HG03457 (cell line): ENCODE measurements at regions not wholly inside any gene's neighbourhood (a gene's known extent, or its start where the extent isn't known, plus 50 kb on each side); places are given as distances from the start of the nearest gene placed in this dataset.

Experiments used
- ATAC-seq: cut with Tn5 transposase; IDR thresholded peaks from one replicate; pipeline ENCODE4 v1.9.1; 2021; ENCODE audit warnings: moderate number of reproducible peaks; ENCODE audit not compliant: unreplicated experiment

DNA sequence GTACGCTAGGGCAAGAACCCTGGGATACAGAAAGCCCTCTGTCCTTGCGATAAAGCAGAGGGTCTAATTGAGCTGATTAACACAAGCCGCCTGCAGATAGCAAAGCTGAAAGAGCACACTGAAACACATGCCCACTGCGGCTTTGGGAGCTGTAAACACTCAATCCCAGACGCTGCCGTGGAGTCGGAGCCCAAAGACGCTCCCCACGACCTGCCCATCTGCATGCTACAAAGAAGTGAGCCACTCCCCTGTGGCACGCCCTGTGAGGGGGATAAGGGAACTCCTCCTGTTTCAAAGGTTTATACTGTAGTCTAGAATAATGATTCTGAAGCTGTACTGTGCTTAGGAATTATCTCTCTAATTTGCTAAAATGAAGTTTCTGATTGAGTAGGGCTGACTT lies 985.6 kb upstream of the GHITM start:
- ATAC-seq, result no peak

DNA sequence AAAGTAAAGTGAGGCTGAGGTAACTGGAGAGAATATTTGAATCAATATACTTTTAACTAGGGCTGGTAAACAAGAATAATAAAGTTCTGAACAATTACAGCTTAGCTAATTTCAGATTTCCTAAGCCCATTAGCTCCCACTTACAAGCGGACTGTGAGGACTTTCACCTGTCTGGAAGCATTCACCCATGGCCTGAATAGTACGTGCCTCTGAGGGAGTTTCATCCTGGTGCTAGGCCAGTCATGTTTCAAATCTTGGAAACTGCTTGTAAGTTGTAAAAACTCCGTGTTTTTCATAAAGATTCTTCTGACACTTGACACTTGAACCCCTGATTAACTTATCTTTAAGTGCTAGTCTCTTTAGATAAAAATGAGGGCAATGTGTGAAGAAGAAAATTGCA lies 975.2 kb upstream of the GHITM start:
- ATAC-seq, result no peak

DNA sequence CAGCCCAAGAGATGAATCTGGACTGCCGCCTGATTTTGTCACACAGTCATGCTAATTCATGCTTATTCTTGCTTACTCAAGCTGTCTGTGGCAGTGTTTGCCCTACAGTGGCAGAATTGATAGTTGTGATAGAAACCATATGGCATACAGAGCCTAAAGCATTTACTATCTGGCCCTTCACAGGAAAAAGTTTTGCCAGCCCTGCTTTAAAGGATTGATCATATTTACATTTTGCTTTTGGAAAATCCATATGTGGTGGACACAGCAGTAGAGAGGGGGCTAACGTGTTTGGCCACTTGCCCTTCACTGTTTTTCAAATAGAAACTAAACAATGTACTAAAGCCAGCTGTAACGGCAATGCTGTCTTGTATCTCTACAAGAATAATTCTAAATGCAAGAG lies 974.0 kb upstream of the GHITM start:
- ATAC-seq, result no peak

DNA sequence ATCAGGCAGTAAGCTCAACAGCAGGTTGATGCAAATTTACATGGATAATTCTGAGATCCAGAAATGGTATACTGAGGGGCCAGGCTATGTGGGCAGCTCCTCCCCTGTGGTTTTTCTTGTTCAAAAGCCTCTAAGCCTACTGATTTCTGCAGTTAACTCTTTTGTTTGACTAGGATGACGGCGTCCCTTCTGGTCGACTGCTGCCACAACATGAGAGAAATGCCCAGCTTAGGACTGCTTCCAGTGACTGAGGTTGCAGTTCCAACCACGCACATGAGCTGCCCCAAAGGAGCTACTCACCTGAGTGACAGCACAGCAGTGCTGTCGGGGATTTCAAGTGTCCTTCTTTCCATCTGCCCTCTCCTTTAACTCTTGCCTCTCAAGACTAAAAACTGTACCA lies 973.0 kb upstream of the GHITM start:
- ATAC-seq, result no peak

DNA sequence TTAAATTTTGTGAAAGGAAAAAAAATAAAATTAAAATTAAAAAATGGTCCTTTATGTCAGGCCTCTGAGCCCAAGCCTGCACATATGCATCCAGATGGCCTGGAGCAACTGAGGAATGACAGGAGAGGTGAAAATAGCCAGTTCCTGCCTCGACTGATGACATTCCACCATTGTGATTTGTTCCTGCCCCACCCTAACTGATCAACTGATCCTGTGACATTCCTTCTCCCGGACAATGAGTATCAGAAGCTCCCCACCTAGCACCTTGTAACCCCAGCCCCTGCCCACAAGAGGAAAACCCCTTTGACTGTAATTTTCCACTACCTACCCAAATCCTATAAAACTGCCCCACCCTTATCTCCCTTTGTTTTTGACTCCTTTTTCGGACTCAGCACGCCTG lies 972.2 kb upstream of the GHITM start:
- no peak for ATAC-seq

DNA sequence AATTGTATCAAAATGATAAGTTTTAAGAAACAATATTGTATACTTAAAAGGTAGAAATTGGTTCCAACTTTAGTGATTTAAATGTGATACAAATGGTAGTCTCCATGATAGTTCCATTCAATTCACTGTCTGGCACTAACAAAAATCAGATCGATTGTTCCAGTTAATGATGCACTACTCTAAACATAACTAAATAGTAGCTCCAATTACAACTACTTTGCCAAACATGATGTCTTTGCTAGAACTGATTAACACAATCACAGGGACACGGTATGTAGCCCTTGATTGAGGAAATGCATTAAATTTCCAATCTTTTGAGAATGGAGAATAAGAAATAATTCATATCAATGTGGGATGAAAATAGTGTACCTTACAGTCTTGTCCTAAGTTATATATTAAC lies 962.4 kb upstream of the GHITM start:
- no peak for ATAC-seq

DNA sequence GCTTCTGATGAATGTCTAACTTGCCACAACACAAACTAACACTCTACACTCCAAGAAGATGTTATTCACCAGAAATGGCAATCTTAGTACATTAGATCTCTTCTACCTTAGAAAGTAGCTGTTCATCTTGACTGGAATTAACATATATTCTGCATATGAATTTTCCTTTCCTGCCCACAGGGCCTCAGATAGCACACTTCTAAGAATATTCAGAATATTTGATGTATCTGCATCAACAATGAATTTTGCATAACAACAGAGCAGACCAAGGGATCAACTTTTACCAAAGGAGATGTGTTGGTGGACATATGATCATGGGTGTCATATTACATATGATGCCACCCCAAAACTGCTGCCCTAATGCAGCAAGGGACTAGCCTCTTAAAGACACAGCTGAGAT lies 960.8 kb upstream of the GHITM start:
- ATAC-seq, result no peak

DNA sequence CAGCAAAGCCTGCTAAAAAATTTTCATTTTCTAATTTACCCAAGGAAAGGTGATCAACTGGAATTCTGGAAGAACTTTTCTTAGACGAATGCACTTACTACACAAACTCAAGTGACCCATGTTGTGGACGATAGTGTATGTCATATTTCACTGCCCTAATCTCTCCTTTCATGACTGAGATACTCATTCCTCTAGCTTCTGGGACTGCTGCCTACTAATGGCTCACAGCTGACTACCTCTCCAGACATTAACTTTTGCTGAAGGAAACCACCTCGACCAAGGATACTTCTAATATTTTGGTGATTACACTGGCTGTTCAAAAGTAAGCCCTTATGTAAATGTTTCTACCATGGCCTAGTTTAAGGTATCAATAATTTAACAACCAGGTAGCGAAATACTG lies 959.9 kb upstream of the GHITM start:
- no peak for ATAC-seq

DNA sequence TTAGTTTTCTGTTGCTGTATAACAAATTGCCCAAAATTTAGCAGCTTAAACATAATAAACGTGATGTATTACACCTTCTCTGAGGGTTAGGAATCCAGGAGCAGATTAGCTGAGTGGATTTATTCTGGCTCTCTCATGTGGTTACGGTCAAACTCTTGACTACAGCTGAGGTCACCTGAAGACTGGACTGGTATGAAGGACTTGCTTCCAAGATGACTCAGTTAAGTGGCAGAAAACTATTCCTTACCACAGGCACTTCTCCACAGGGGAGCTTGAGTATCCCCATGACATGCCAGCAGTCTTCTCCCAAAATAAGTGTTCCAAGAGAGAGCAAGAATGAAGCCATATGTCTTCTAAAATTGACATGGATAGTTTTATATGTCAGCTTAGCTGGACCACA lies 957.2 kb upstream of the GHITM start:
- no peak for ATAC-seq

DNA sequence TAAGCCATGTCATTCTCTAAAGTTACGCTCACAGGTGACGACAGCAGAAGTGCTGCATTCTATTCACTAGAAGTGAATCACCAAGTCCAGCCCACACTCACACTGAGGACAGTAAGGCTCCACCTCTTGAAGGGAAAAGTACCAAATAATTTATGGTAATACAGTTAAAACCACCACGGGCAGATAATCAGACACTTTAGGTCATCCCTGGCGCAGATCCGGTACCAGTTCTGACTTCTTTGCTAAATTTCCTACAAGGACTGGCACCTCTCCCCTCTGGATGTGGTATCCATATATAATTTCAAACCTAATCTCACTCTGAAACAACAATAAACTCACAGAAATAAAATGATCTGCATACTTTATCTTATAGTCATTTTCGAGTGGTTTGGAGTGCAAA lies 954.7 kb upstream of the GHITM start:
- no peak for ATAC-seq

DNA sequence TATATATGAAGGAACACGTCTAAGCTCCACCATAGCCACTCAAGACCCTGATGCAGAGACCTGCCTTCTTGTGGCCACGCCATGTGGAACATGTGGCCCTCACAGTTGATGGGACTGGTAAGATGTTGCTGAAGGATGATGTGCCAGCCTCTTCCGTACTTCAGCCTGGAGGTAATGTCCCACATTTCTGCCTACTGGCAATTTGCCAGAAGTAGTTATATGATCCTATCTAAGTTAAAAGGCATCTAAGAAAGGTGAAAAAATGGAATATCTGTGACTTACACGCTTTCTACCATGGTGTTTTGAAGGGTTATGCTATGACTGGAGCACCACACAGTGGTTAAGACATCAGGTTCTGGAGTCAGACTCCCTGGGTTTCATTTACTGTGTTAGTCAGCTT lies 948.7 kb upstream of the GHITM start:
- no peak for ATAC-seq

DNA sequence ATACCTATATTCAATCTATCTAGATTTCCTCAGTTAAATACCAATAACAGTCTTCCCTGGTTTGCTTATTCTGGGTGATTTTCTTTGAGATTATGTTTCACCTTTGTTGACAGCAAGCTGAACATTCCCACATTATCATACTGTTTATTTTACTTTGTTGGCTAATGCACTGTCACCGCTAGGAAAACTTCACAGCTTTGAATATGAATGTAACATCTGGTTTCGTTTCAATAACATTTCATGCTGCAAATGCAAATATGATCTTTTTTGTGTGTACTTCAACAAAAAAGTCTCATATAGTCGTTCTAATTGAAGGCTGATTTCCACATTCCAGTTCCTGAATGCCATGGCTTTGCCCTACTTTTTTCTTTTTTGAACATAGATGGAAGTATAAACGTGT lies 946.3 kb upstream of the GHITM start:
- ATAC-seq, result no peak

DNA sequence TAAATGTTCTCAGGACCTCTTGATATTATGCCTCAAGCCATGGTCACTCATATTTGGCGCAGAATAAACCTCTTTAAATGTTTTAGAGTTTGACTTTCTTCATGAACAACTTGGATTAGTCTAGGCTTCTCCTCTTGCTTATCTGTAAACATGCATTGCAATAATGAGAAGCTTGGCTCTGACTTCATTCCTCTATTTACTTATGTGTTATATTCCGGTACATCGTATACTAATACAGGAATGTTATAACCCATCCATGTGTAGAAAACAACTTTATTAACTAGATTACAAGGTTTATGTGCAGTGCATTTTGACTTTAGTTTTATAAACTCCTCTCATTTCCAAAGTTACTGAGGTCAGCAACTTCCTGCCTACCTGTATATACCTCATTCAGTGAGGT lies 944.3 kb upstream of the GHITM start:
- ATAC-seq, result no peak

DNA sequence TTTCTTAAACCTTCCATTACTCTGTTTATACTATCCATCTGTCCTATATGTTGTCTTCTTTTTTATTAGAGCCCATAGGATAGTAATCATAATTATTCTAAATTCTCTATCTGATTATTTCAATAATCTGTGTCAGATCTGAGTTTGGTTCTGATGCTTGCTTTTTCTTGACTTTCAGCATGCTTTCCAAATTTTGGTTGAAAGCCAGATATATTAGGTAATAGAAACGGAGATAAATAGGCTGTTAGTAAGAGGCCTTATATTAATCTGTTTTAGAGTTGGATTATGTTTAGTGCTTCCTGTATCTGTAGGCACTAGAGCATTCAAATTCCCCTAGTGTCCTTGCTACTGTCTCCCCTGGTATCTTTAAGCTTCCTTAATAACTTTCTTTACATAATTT lies 939.9 kb upstream of the GHITM start:
- ATAC-seq, result no peak

DNA sequence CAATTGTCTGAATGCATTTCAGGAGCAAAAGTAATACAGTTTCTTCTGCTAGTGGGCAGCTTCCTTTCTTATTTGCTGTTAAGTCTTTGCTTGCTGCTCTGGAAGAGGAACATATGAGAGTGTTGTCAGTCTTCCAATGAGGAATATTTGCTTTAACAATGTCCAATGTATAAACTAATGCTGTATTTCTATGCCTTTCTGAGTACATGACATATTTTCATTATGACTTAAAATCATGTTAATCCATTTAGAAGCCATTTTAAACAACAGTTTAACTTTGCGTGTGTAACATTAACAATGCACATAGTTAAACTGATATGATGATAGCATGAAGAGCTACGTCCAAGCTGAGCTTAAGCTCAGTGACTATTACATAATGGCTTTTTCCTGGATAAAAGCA lies 933.4 kb upstream of the GHITM start:
- ATAC-seq, result no peak

DNA sequence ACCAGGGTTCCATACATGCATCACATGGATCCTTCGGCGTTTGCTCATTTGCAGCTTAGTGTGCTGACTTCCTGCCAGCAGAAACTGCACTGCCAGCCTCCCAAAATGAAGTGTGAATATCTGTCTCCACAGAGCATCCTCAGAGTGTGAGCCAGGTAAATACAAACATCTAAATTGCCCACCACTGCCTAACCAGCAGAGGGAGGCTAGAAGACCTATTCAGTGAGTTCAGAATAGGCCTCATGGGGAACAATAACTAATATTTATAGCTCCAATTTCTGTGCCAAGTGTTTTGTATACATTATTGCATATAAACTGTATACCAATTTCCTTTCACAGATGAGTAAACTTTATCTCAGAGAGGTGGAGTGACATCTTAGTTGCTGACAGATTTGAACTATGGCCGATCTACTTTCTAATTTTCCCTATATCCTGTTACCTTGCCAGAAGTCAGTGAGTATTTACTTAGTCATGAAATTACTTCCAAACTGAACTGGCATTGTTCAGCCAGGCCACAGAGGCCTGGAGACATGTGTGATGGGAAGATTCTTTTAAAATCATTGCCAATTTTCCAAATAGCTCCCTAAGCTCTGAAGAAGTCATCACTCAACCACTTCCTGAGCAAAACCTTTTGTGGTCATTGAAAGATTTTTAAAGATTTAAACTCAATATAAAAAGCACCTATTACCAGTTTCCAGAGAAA lies 926.5 kb upstream of the GHITM start:
- no peak for ATAC-seq

DNA sequence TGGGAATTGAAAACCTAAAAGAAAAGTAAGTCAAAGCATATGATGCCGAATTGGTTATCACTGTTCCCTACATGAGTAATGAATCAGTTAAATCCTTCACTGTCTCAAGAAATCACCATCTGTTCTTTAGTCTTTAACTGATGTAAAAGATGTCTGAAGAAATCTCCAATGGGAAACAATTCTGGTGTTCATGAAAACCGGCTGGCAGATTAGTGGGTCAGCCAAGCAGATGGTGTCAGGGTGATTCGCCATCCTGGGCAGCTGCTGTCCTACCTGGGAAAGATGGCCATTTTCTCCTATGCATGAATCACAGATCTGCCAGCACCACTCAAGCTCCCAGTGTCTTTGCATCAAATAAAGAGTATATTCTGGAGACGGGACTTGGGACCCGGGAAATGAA lies 925.2 kb upstream of the GHITM start:
- ATAC-seq, result no peak

DNA sequence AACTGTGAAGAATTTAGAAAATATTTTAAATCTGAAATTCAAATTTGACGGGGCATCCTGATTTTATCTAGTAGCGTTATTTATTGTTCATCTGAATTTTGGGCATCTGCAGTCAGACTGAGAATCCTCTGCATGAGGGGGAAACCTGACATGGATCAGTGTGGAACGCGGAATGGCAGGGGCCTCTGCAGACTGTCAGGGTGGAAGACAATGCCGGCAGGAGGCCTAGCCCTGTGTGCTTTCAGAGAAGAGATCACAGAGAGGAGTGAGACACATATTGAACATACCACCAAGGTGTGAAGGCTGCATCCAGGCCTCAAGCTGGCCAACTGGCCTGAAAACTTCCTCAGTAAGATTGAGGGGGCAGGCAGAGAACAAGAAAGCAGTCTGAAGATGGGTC lies 921.1 kb upstream of the GHITM start:
- ATAC-seq, result no peak

DNA sequence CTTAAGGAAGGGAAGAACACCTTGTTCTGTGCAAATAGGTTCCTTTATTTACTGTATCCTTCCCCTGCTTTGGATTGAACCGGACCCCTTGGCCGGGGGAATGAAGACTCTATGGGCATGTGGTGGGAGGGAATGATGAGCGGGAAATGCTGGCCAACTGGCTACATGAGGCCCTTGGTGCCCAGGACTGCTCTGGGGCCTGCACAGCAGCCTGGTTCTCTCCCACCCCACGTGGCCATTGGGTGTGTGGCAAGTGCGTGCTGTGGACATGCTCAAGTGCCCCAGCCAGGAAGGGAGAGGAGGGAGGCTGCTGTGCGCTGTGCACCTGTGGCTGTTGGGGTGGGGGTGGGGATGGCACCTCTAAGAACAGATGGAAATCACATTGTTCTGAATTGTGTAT lies 917.0 kb upstream of the GHITM start:
- ATAC-seq, result no peak

DNA sequence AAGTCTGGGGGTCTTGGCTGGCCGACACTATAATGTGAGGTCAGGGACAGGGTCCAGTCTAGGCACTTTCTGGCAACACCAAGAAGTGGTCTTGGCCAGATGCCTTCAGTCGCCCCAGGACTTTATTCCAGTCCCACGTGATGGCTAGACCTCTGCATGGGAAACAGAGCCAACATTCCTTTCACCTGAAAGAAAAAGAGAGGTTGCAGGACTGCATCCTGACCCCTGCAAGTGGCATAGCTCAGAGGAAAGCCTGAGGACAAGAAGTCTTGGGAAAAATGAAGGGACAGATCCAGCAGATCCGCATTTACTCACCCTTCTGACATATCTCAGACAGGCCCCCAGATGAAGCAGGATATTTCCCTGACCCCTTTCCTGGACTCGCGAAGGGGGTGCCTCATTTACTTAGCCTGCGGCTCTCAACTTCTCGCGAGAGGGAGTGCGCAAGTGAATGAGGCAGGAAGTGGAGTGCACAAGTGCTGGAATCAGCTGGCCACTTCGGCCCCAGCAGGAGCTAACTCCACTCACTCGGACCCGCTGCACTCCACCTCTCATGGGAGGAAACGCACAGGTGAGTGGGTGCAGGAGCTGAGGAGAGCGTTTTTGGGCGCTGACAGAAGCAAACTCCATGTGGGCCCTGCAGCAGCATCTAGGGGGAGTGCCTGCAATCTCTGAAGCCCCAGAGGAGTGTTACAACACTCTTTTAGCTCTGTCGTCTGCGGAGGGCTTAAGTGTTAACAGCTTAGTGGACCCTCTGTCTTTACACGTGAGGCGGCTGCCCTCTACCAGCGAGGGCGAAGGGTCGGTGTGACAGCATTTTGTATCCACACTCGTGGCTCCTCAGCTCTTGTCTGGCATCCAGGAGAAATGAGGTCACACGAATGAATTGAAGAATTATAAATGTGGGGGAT lies 916.2 kb upstream of the GHITM start:
- no peak for ATAC-seq

DNA sequence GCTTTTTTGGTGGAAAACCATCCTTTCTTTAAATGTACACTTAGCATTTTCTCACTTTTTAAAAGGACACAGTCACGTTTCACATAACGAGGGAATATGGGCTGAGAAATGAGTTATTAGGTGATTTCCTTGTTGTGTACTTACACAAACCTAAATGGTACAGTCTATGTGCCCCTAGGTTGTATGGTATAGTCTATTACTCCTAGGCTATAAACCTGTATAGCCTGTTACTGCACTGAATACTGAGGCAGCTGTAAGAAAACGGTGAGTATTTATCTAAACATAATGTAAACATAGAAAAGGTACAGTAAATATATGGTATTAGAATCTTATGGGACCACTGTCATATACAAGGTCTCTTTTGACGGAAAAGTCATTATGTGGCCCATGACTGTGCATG lies 913.5 kb upstream of the GHITM start:
- ATAC-seq, result no peak

DNA sequence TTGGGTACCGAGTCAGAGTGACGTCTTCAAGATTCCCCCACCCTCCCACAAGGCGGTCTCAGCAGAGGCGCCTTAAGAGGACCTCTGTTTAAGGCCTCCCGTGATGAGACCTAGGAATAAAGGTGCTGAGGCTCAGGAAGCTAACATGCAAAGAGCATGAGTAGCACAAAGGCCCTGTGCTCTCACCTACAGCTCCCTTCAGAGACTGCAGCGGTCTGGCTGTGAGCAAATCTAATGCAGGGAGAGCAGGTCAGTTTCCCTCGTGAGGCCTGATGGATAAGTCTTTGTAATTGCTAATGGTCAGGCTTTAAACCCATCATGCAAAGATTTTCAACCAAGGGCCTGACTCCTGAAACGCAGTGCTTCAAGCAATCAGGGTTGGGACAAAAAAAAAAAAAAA lies 909.3 kb upstream of the GHITM start:
- ATAC-seq, result no peak

DNA sequence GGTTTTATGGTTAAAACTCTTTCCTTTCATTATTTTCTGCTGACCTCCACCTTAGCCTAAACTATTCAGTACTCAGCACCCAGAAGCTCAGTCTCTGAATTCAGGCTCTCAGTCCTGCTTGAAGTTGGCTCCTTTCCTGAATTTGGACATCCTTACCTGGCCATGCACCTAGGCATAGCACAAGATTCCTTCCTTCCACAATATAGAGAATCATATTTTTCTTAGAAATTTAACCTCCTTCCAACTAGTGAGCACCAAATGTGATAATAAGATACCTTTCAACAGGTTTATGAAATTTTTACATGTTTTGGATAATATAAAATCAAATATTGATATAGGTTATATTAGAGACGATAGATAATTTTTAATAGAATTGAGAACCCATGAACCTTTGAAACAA lies 905.6 kb upstream of the GHITM start:
- ATAC-seq, result no peak
